H9 (cell line): ENCODE measurements at regions not wholly inside any gene's neighbourhood (a gene's known extent, or its start where the extent isn't known, plus 50 kb on each side); places are given as distances from the start of the nearest gene placed in this dataset.
A peak's percentile ranks its signal among the peaks of the same experiment; 100 is the strongest.

ENCODE experiments used
- DNase-seq: peaks from one replicate; pipeline ENCODE4 v3.0.0-alpha.2; 2017
- H2AFZ ChIP-seq: one replicate; pipeline ENCODE4 v1.6.1; 2013; ENCODE audit warnings: mild to moderate bottlenecking, low read length, control low read depth, moderate library complexity
- H2AK5ac ChIP-seq: 2 replicates; pipeline ENCODE4 v1.6.1; 2013; ENCODE audit warnings: low read length, control low read depth, mixed read lengths; ENCODE audit not compliant: insufficient read length
- H2BK120ac ChIP-seq: one replicate; pipeline ENCODE4 v1.6.1; 2013; ENCODE audit warnings: low read depth, mild to moderate bottlenecking, low read length, control low read depth, inconsistent platforms; ENCODE audit not compliant: poor library complexity, severe bottlenecking
- H2BK12ac ChIP-seq: 2 replicates; pipeline ENCODE4 v1.6.1; 2013; ENCODE audit warnings: low read length, control low read depth, mixed read lengths, low read depth; ENCODE audit not compliant: insufficient read length
- H2BK15ac ChIP-seq: 2 replicates; pipeline ENCODE4 v1.6.1; 2013; ENCODE audit warnings: low read depth, low read length, control low read depth
- H2BK20ac ChIP-seq: one replicate; pipeline ENCODE4 v1.6.1; 2013; ENCODE audit warnings: low read depth, mild to moderate bottlenecking, low read length, control low read depth, inconsistent platforms; ENCODE audit not compliant: poor library complexity, severe bottlenecking
- H2BK5ac ChIP-seq: 2 replicates; pipeline ENCODE4 v1.6.1; 2013; ENCODE audit warnings: low read length, control low read depth, mixed read lengths; ENCODE audit not compliant: insufficient read length
- H3K14ac ChIP-seq: 2 replicates; pipeline ENCODE4 v1.6.1; 2013; ENCODE audit warnings: low read length, control low read depth; ENCODE audit not compliant: insufficient read depth
- H3K18ac ChIP-seq: 2 replicates; pipeline ENCODE4 v1.6.1; 2013; ENCODE audit warnings: low read depth, mild to moderate bottlenecking, mixed read lengths, low read length, control low read depth; ENCODE audit not compliant: insufficient read length
- H3K23ac ChIP-seq: 2 replicates; pipeline ENCODE4 v1.6.1; 2013; ENCODE audit warnings: low read length, control low read depth, mixed read lengths, low read depth; ENCODE audit not compliant: insufficient read length
- H3K23me2 ChIP-seq: 2 replicates; pipeline ENCODE4 v1.6.1; 2013; ENCODE audit warnings: low read depth, mild to moderate bottlenecking, mixed read lengths, low read length, control low read depth; ENCODE audit not compliant: insufficient read length, poor library complexity, severe bottlenecking
- H3K27ac ChIP-seq: 2 replicates; pipeline ENCODE4 v1.5.1; 2013; ENCODE audit warnings: low read length, control low read depth, mixed read lengths, low read depth; ENCODE audit not compliant: insufficient read length
- H3K27me3 ChIP-seq: 2 replicates; pipeline ENCODE4 v1.6.1; 2013; ENCODE audit warnings: low read length, control low read depth, inconsistent platforms; ENCODE audit not compliant: insufficient read depth
- H3K4ac ChIP-seq: 2 replicates; pipeline ENCODE4 v1.6.1; 2013; ENCODE audit warnings: low read depth, mild to moderate bottlenecking, control low read depth, inconsistent platforms, low read length, moderate library complexity
- H3K4me1 ChIP-seq: 2 replicates; pipeline ENCODE4 v1.6.1; 2013; ENCODE audit warnings: low read length, control low read depth, inconsistent platforms; ENCODE audit not compliant: insufficient read depth
- H3K4me2 ChIP-seq: 2 replicates; pipeline ENCODE4 v1.6.1; 2013; ENCODE audit warnings: low read length, control low read depth, mixed read lengths; ENCODE audit not compliant: insufficient read length, insufficient read depth
- H3K56ac ChIP-seq: 2 replicates; pipeline ENCODE4 v1.6.1; 2013; ENCODE audit warnings: low read depth, mild to moderate bottlenecking, mixed read lengths, low read length, control low read depth; ENCODE audit not compliant: insufficient read length
- H3K79me1 ChIP-seq: 2 replicates; pipeline ENCODE4 v1.6.1; 2013; ENCODE audit warnings: low read depth, mild to moderate bottlenecking, moderate library complexity, low read length, control low read depth, inconsistent platforms; ENCODE audit not compliant: insufficient read depth, poor library complexity, severe bottlenecking
- H3K79me2 ChIP-seq: 2 replicates; pipeline ENCODE4 v1.6.1; 2013; ENCODE audit warnings: low read length, control low read depth, inconsistent platforms; ENCODE audit not compliant: insufficient read depth
- H3K9ac ChIP-seq: 2 replicates; pipeline ENCODE4 v1.6.1; 2013; ENCODE audit warnings: low read length, control low read depth, mixed read lengths; ENCODE audit not compliant: insufficient read length; ENCODE audit errors: extremely low read depth
- H3K9me3 ChIP-seq: one replicate; pipeline ENCODE4 v1.6.1; 2013; ENCODE audit warnings: low read depth, low read length, inconsistent platforms; ENCODE audit not compliant: control insufficient read depth
- H3T11ph ChIP-seq: one replicate; pipeline ENCODE4 v1.6.1; 2013; ENCODE audit warnings: mild to moderate bottlenecking, low read length, control low read depth, inconsistent platforms
- H4K20me1 ChIP-seq: one replicate; pipeline ENCODE4 v1.6.1; 2013; ENCODE audit not compliant: control insufficient read depth, insufficient read length, insufficient read depth
- H4K5ac ChIP-seq: 2 replicates; pipeline ENCODE4 v1.6.1; 2013; ENCODE audit warnings: low read depth, mild to moderate bottlenecking, mixed read lengths, low read length, control low read depth; ENCODE audit not compliant: insufficient read length
- H4K8ac ChIP-seq: replicated peaks from 2 replicates; pipeline ENCODE4 v1.6.1; 2013; ENCODE audit warnings: low read length, control low read depth, mixed read lengths, low read depth; ENCODE audit not compliant: insufficient read length
- H4K91ac ChIP-seq: 2 replicates; pipeline ENCODE4 v1.6.1; 2013; ENCODE audit warnings: low read depth, mild to moderate bottlenecking, moderate library complexity, mixed read lengths, low read length, control low read depth; ENCODE audit not compliant: insufficient read length
- H3K27ac Mint-ChIP-seq, 3 experiments: 2 replicates in 2 of 3; 3 replicates in 1 of 3; pipeline ENCODE4 v1.8.0; 2020 to 2021; ENCODE audit warnings: mixed read lengths in 3 of 3, mild to moderate bottlenecking in 1 of 3, moderate library complexity in 1 of 3
- H3K27me3 Mint-ChIP-seq: 2 replicates; pipeline ENCODE4 v1.8.0; 2021; ENCODE audit warnings: low read depth, mild to moderate bottlenecking, moderate library complexity, mixed read lengths
- H3K36me3 Mint-ChIP-seq, 3 experiments: 2 replicates in 2 of 3; 3 replicates in 1 of 3; pipeline ENCODE4 v1.8.0; 2020 to 2021; ENCODE audit warnings: low read depth in 3 of 3, mixed read lengths in 3 of 3; ENCODE audit not compliant: insufficient read depth in 1 of 3
- H3K4me1 Mint-ChIP-seq, 2 experiments: 2 replicates each; pipeline ENCODE4 v1.8.0; 2020; ENCODE audit warnings: mixed read lengths in 2 of 2
- H3K4me3 Mint-ChIP-seq, 2 experiments: 2 replicates in 1 of 2; 3 replicates in 1 of 2; pipeline ENCODE4 v1.8.0; 2020 to 2021; ENCODE audit warnings: mild to moderate bottlenecking in 2 of 2, mixed read lengths in 2 of 2, moderate library complexity in 1 of 2
- H3K9me3 Mint-ChIP-seq, 2 experiments: 2 replicates in 1 of 2; 3 replicates in 1 of 2; pipeline ENCODE4 v1.8.0; 2020; ENCODE audit warnings: mild to moderate bottlenecking in 2 of 2, mixed read lengths in 2 of 2, moderate library complexity in 1 of 2
- CTCF ChIP-seq: fragments of 200-600 bp; sonication (generic); conservative IDR thresholded peaks from 3 replicates; pipeline ENCODE4 v1.8.0; 2021; ENCODE audit warnings: antibody characterized with exemption, mild to moderate bottlenecking
- WGBS: extraction: QIAGEN DNeasy Blood & Tissue Kit; methylation state at CpG from one replicate; pipeline ENCODE4 v1.1.7; 2013; ENCODE audit warnings: missing lambda C conversion rate, low lambda C conversion rate, mixed read lengths; ENCODE audit not compliant: insufficient read length; ENCODE audit errors: extremely low coverage; 5-methylcytosine and 5-hydroxymethylcytosine counted together

GRCh38 chr4:124423160-124423559, 289.4 kb downstream of the ANKRD50 start:
- H3T11ph ChIP-seq, result no peak overlapping the region
- no peak overlapping the region for H3K4ac ChIP-seq
- no peaks in the 10 kb centered on the region for H3K9me3 ChIP-seq
- no peak overlapping the region for H4K5ac ChIP-seq
- H4K8ac ChIP-seq, result no peak overlapping the region
- H2AFZ ChIP-seq, result peak overlapping the region; percentile 40
- no peak overlapping the region for H3K4me3 Mint-ChIP-seq
- H3K18ac ChIP-seq, result no peak overlapping the region
- no CpG with 5 or more reads among the region's 1 CpG for WGBS
- H3K14ac ChIP-seq, result no peak overlapping the region
- peaks cover 21 to 23% of the 10 kb centered on the region in 2 experiments for H3K4me1 Mint-ChIP-seq
- no peaks in the 10 kb centered on the region for H3K27me3 Mint-ChIP-seq
- no peak overlapping the region for H2BK20ac ChIP-seq
- no peak overlapping the region for H2BK120ac ChIP-seq
- no peak overlapping the region for H2BK15ac ChIP-seq
- no peak for TF ChIP-seq CTCF
- peaks cover 5% of the 10 kb centered on the region; the same call in 1 of the 2 replicates for H3K4me1 ChIP-seq
- H4K91ac ChIP-seq, result no peak overlapping the region
- H3K79me1 ChIP-seq, result no peaks in the 10 kb centered on the region
- H3K9ac ChIP-seq, result no peak overlapping the region
- H3K27ac Mint-ChIP-seq, result no peak overlapping the region
- H4K20me1 ChIP-seq, result no peaks in the 10 kb centered on the region
- no peak for DNase-seq
- H3K36me3 Mint-ChIP-seq, result no peaks in the 10 kb centered on the region
- H3K79me2 ChIP-seq, result no peaks in the 10 kb centered on the region
- H3K27me3 ChIP-seq, result no peaks in the 10 kb centered on the region
- H2AK5ac ChIP-seq, result no peak overlapping the region
- H2BK12ac ChIP-seq, result no peak overlapping the region
- no peak overlapping the region for H3K23ac ChIP-seq
- no peak overlapping the region for H3K27ac ChIP-seq
- no peaks in the 10 kb centered on the region for H3K23me2 ChIP-seq
- no peak overlapping the region for H3K56ac ChIP-seq
- no peak overlapping the region for H3K4me2 ChIP-seq
- no peak overlapping the region for H2BK5ac ChIP-seq
- H3K9me3 Mint-ChIP-seq, result no peaks in the 10 kb centered on the region
